ENCODE measurements at regions not wholly inside any gene's neighbourhood (a gene's known extent, or its start where the extent isn't known, plus 50 kb on each side); places are given as distances from the start of the nearest gene placed in this dataset.

GRCh38 chr11:82185925-82186324 is 547.7 kb downstream of the FAM181B start:
- TF ChIP-seq HDGF (IDR thresholded peaks at IDR 0.05; ENCODE audit: borderline replicate concordance) = no peak
- no peak for TF ChIP-seq SP1 (IDR thresholded peaks at IDR 0.05)
- TF ChIP-seq TARDBP (IDR thresholded peaks at IDR 0.05) = no peak
- TF ChIP-seq ARNT (IDR thresholded peaks at IDR 0.05) = no peak
- TF ChIP-seq ZNF384 (IDR thresholded peaks at IDR 0.05) = no peak
- no peak for TF ChIP-seq BHLHE40 (IDR thresholded peaks at IDR 0.05; ENCODE audit: borderline replicate concordance)
- no peak for TF ChIP-seq L3MBTL2 (conservative IDR thresholded peaks at IDR 0.05)
- TF ChIP-seq CTBP1 (IDR thresholded peaks at IDR 0.05; ENCODE audit: borderline replicate concordance) = no peak
- no peak for TF ChIP-seq NFRKB (IDR thresholded peaks at IDR 0.05)
- TF ChIP-seq FOXA1 (IDR thresholded peaks at IDR 0.05) = no peak
- no peak for TF ChIP-seq LEF1 (IDR thresholded peaks at IDR 0.05; ENCODE audit: borderline replicate concordance)
